Vagina (tissue), 2 donors: ENCODE measurements at regions not wholly inside any gene's neighbourhood (a gene's known extent, or its start where the extent isn't known, plus 50 kb on each side); places are given as distances from the start of the nearest gene placed in this dataset.

Experiments used
- POLR2A ChIP-seq, 2 donors: fragments of 450-650 bp; IDR thresholded peaks; one replicate each; pipeline ENCODE4 v1.6.1; 2017; ENCODE audit warnings: antibody characterized with exemption in 2 of 2, mild to moderate bottlenecking in 2 of 2, moderate library complexity in 2 of 2
- TF ChIP-seq, protein P1 (sequence below), 3 experiments: fragments of 450-650 bp in 2 of 3; fragments of 200-600 bp in 1 of 3; sonication (generic) in 1 of 3; IDR thresholded peaks; one replicate each; pipeline ENCODE4 v1.5.1; 2017 to 2019; ENCODE audit warnings: antibody characterized with exemption in 3 of 3, mild to moderate bottlenecking in 2 of 3, moderate library complexity in 2 of 3

DNA sequence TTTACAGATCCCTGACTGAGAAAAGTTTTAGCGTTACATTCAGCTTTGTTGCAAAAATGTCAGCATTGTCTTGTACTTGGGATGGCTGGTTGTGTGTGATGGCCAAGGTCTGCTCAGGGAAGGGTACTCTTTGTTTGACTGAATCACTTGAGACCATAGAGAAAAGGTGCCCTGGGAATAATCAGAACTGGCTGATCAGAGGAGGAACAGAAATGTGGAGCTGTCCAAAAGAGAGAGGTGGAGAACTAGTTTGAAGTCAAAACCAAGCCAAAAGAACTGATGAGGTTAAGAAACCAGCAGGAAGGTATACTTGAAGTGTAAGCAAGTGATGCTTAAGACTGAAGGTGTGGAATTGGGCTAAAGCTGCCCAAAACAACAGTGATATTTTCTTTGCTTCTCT lies 107.6 kb upstream of the LYPLAL1 start:
- no peak for TF ChIP-seq POLR2A (IDR thresholded peaks at IDR 0.05)
- TF ChIP-seq, protein P1, sequence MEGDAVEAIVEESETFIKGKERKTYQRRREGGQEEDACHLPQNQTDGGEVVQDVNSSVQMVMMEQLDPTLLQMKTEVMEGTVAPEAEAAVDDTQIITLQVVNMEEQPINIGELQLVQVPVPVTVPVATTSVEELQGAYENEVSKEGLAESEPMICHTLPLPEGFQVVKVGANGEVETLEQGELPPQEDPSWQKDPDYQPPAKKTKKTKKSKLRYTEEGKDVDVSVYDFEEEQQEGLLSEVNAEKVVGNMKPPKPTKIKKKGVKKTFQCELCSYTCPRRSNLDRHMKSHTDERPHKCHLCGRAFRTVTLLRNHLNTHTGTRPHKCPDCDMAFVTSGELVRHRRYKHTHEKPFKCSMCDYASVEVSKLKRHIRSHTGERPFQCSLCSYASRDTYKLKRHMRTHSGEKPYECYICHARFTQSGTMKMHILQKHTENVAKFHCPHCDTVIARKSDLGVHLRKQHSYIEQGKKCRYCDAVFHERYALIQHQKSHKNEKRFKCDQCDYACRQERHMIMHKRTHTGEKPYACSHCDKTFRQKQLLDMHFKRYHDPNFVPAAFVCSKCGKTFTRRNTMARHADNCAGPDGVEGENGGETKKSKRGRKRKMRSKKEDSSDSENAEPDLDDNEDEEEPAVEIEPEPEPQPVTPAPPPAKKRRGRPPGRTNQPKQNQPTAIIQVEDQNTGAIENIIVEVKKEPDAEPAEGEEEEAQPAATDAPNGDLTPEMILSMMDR (IDR thresholded peaks at IDR 0.05) = no peak
